ENCODE measurements at regions not wholly inside any gene's neighbourhood (a gene's known extent, or its start where the extent isn't known, plus 50 kb on each side); places are given as distances from the start of the nearest gene placed in this dataset.

- TF ChIP-seq CTCF (IDR thresholded peaks at IDR 0.05) = no peak
- TF ChIP-seq POLR2A (IDR thresholded peaks at IDR 0.05) = no peak
- TF ChIP-seq EP300 (IDR thresholded peaks at IDR 0.05) = no peak
- no peak for TF ChIP-seq POLR2AphosphoS5 (IDR thresholded peaks at IDR 0.05)
Measured at GRCh38 chr2:194126418-194126817, 1530.6 kb upstream of the SLC39A10 start.

Data from stomach (tissue), 4 donors.